MV-4-11 (cell line): ENCODE measurements at regions not wholly inside any gene's neighbourhood (a gene's known extent, or its start where the extent isn't known, plus 50 kb on each side); places are given as distances from the start of the nearest gene placed in this dataset.
"Not testable (repeated sequence)": the region's sequence is repeated elsewhere in the genome, so short reads cannot be mapped to it uniquely, and the experiment has no call there.

ENCODE experiments used
- DNase-seq: peaks from one replicate; lab custom pipeline; 2025; lab: John Stamatoyannopoulos, UW

- no peak for DNase-seq
These were observed 176.7 kb downstream of the KLHL28 start for GRCh38 chr14:44785096-44785495.

- DNase-seq: no peak
These were observed 177.8 kb downstream of the KLHL28 start for GRCh38 chr14:44783901-44784300.

DNA sequence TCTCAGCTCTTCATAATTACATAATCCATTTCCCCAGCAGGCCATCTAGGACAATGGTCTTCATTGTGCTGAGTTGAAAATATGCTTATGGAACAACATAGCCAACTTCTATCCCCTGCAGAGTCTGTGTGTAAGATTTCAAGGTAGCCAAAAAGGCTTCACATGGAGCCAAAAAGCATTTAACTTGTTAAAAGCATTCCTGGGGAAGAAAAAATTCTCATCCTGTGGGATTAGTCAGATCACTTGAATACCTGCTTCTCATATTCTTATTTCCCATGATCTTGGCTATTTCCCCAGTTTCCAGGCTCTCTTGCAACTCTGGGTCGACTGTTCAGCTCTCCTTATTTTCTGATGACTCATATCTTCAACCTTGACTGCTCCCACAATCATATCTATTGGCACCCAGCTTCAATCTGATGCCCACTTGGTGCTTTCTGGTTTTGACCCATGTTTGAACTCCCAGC, 178.9 kb downstream of the KLHL28 start:
- DNase-seq: no peak

DNA sequence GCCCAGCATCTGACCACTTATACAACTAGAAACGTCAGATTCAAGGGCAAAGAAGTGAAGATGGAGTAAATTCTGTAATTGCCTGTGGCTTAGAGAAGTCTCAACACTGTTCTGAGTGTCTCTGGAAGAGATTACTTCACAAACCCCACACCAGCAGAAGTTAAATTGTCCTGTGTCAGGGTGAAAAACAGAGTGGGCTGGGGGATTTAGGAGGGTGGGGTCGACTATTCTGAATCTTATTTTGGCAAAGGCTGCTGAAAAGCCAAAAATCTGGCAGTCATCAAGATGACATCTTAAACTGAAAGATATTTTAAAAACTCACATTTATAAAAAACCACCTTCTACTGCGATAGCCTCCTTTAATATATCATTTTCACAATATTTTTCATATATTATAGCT, 180.8 kb downstream of the KLHL28 start:
- DNase-seq: no peak

GRCh38 chr14:44778604-44779003, 183.1 kb downstream of the KLHL28 start:
- peak; percentile 82 for DNase-seq

GRCh38 chr14:44777584-44777983, 184.2 kb downstream of the KLHL28 start:
- DNase-seq: no peak

DNA sequence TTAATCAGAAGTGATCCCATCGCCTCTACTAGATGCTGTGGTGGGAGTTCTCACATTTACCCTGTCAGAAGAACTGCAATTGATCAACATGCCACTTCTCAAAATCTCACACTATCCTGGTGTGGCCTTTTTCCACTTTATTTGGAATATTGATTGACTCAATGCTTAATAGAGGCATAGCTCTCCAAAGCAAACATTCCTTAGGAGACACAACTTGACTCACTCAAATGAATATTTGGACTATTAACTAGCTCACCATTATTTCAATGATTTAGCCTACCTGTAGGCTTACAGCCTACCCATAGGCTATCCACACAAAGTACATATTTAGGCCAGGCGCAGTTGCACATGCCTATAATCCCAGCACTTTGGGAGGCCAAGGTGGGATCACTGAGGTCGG, 186.5 kb downstream of the KLHL28 start:
- DNase-seq: no peak

DNA sequence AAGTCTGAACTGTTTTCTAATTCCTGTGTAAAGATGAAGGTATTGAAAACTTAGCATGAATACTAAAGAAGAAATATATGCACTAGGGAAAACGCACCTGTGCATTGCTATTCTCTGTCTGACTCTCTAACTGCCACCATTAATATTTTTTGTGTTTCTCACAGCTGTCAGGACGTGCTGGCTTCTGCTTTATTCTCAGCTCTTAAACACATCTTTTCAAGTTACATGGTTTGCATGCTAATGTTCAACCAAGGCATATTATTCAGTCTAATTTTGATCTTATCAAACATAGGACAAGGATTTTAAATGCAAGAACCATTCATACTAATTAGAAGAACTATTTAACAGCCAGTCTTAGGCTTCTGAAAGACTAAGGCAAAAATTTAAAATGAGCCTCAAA, 187.4 kb downstream of the KLHL28 start:
- no peak for DNase-seq

GRCh38 chr14:44771496-44771895, 190.3 kb downstream of the KLHL28 start:
- DNase-seq: no peak

GRCh38 chr14:44770201-44770600, 191.5 kb downstream of the KLHL28 start:
- no peak for DNase-seq

DNA sequence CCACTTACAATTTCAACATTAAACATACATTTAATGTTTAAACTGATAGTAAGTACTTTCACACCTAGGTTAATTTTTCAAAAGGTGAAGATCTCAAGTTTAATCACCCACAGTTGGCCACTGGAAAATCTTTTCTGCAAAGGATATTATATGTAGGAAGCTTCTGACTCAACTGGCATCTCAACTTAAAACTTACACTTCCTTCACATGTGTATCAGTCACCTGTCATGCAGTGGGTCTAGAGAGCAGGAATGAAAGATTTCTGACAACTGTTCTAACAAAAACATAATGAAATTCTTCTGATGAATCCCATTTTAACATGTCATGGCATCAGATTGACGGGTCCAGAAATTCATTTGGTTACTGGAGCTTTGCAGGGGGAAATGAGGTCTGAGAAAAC, 192.8 kb downstream of the KLHL28 start:
- DNase-seq: no peak

DNA sequence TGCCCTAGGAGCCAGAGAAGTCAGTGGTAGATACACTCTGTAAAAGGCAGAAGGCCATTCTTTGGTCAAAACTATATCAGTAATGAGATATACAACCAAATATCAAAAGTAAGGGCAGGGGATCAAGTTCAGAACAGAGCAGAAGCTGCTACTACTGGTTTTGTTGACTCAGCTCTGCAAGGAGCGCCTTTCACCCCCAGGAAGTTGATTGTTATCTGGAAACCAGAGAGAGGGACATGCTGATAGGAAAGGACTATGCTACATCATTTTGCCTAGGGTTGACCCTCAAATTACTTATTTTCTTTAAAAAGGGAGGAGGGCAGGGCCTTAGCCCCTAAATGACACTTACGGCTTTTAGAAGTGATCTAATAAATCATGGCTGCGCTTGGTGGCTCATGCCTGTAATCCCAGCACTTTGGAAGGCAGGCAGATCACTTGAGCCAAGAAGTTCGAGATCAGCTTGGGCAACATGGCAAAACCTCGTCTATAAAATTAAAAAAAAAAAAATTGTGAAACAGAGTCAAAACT, 194.0 kb downstream of the KLHL28 start:
- DNase-seq: no peak

DNA sequence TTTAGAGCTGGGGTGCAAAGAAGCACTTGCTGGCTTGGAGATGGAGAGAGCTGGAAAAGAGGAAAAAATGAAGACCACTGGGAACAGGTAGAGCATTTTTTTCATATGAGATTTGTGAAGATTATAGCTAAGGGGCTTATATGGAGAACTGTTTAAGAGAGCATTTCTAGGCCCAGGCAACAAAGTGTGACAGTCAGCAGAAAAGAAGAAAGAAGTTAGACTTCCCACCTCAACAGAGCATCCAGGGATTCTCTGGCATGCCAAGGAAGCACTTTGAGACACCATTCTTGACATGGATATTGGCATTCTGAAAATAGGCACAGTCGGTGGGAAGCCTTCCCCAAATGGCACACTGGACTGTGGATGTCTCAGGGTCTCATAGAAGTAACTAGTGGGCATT, 195.5 kb downstream of the KLHL28 start:
- no peak for DNase-seq

- DNase-seq: no peak
These were observed 198.4 kb downstream of the KLHL28 start for GRCh38 chr14:44763356-44763755.

- no peak for DNase-seq
These were observed 202.5 kb downstream of the KLHL28 start for GRCh38 chr14:44759277-44759676.

DNA sequence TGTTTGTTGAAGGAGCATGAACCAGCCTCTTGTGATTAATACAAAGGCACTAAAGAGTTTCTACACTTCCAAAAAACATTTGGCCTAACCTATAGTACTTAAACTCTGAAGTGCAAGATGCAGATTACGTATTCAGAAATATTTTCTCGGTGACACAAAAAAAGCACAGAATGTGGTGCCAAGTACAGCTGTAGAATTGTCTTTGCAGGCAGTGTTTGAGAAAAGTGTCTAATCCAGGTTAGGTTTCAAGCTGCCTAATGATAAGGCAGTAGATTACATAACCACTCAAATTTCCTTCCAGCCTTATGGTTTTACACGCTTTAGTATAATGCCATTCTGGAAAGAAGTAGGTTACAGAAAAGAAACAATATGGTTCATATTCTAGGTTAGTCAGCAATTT, 205.2 kb downstream of the KLHL28 start:
- DNase-seq: no peak

- DNase-seq: no peak
These were observed 216.4 kb downstream of the KLHL28 start for GRCh38 chr14:44745371-44745770.

- DNase-seq: no peak
These were observed 219.5 kb downstream of the KLHL28 start for GRCh38 chr14:44742202-44742601.

DNA sequence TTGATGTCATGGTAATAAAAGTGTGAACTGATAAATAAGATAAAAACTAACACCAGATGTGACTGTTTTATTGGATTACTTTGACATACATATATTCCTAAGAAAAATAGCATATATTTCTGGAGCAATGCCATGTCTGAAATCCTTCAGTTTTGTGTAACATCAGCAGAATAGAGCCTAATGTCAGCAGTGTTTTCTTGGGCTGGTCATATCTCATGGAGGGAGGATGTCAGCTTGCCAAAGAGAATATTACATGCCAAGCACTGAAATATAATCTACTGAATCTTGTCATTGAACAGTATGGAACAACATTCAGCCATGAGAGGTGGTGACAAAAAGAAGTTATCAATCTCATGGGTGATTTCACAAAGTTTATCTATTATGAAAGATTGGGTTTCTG, 220.3 kb downstream of the KLHL28 start:
- no peak for DNase-seq

GRCh38 chr14:44736326-44736725, 225.4 kb downstream of the KLHL28 start:
- no peak for DNase-seq

DNA sequence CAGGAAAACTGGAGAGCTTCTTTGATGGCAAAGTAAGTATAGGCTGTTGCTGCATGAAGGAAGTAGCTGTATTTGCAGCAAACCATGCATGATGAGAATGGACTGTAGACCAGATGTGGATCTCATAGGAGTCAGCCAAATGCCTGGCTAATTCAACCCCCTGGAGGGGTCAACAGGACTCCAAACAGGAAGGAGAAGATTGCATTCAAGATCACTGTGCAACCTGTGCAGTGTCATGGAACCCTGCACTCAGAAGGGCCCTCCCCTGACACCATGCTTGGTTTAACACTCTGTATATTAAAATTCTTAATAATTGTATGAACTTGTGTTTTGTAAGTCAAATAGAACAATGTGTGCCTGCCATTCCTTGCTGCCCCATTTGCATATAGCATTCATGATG, 225.1 kb upstream of the FSCB start:
- DNase-seq: no peak

GRCh38 chr14:44730860-44731259, 223.8 kb upstream of the FSCB start:
- DNase-seq: no peak

GRCh38 chr14:44721395-44721794, 214.3 kb upstream of the FSCB start:
- not testable (repeated sequence) for DNase-seq

- DNase-seq: no peak
These were observed 213.6 kb upstream of the FSCB start for GRCh38 chr14:44720707-44721106.
